GM12878 (cell line): ENCODE measurements at regions not wholly inside any gene's neighbourhood (a gene's known extent, or its start where the extent isn't known, plus 50 kb on each side); places are given as distances from the start of the nearest gene placed in this dataset.

Experiments used
- ATAC-seq: fragments of 200-7000 bp; cut with Tn5 transposase; 3 replicates; pipeline ENCODE4 v1.9.1; 2020; ENCODE audit warnings: mild to moderate bottlenecking, moderate library complexity
- BruUV-seq: library from RNA; stranded (reverse); fragments of 400-500 nt; replicated peaks from 2 replicates; lab custom pipeline; 2021; lab: Mats Ljungman, UMichigan
- CTCF ChIA-PET: fragments of 300-600 bp; sonication (Branson Sonifier 250); formaldehyde crosslinking; extraction: SDS; loops from one replicate; lab custom pipeline; 2021; ENCODE audit warnings: inconsistent platforms; lab: Yijun Ruan, JAX
- POLR2A ChIA-PET: fragments of 350-600 bp; formaldehyde crosslinking; extraction: SDS; loops from one replicate; lab custom pipeline; 2021; ENCODE audit warnings: inconsistent platforms; lab: Charles Lee
- RAD21 ChIA-PET: fragments of 300-600 bp; sonication (Branson Sonifier 250); formaldehyde crosslinking; loops from one replicate; lab custom pipeline; 2023; ENCODE audit warnings: antibody characterized with exemption; ENCODE audit not compliant: unreplicated experiment; lab: Charles Lee
- SMC1A ChIA-PET: fragments of 300-600 bp; sonication (Branson Sonifier 250); formaldehyde crosslinking; loops from one replicate; lab custom pipeline; 2023; ENCODE audit not compliant: unreplicated experiment, uncharacterized antibody; lab: Charles Lee
- DNase-seq: peaks from one replicate; pipeline ENCODE4 v3.0.0-alpha.2; 2011; ENCODE audit warnings: low read depth, low spot score
- FAIRE-seq: peaks from 3 replicates; lab custom pipeline; 2011; peaks lifted over from hg19 to GRCh38; lab: Jason Lieb, UNC
- H2AFZ ChIP-seq: 2 replicates; pipeline ENCODE4 v1.6.0; 2011; ENCODE audit warnings: low read depth, low read length, control low read depth; ENCODE audit not compliant: control insufficient read depth
- H3K27ac ChIP-seq: 2 replicates; pipeline ENCODE4 v1.5.1; 2011; ENCODE audit warnings: control low read depth; ENCODE audit not compliant: control insufficient read depth, insufficient read depth
- H3K27me3 ChIP-seq, 2 experiments: replicated peaks in 1 of 2; 2 replicates each; pipeline versions ENCODE4 v1.6.0 to v1.6.1; 2011; ENCODE audit warnings: low read length in 1 of 2; ENCODE audit not compliant: control insufficient read depth in 2 of 2, insufficient read depth in 2 of 2
- H3K36me3 ChIP-seq, 2 experiments: 2 replicates each; pipeline ENCODE4 v1.5.1; 2011; ENCODE audit warnings: low read length in 1 of 2; ENCODE audit not compliant: control insufficient read depth in 2 of 2, insufficient read depth in 2 of 2
- H3K4me1 ChIP-seq: 2 replicates; pipeline ENCODE4 v1.6.1; 2011; ENCODE audit warnings: mild to moderate bottlenecking, low read length, moderate library complexity, mixed read lengths; ENCODE audit not compliant: control insufficient read depth, insufficient read depth
- H3K4me2 ChIP-seq: 2 replicates; pipeline ENCODE4 v1.6.0; 2011; ENCODE audit warnings: control low read depth; ENCODE audit not compliant: control insufficient read depth, insufficient read depth
- H3K4me3 ChIP-seq: fragments of 200-600 bp; sonication (generic); 2 replicates; pipeline ENCODE4 v1.5.1; 2016
- H3K79me2 ChIP-seq: 2 replicates; pipeline ENCODE4 v1.6.0; 2011; ENCODE audit warnings: low read length; ENCODE audit not compliant: control insufficient read depth, insufficient read depth
- H3K9ac ChIP-seq: 2 replicates; pipeline ENCODE4 v1.8.0; 2011; ENCODE audit warnings: low read length, control low read depth, mixed read lengths; ENCODE audit not compliant: control insufficient read depth, insufficient read depth
- H3K9me3 ChIP-seq: replicated peaks from 3 replicates; pipeline ENCODE4 v1.5.1; 2011; ENCODE audit warnings: mild to moderate bottlenecking, low read length; ENCODE audit not compliant: control insufficient read depth, insufficient read depth
- H4K20me1 ChIP-seq: 2 replicates; pipeline ENCODE4 v1.6.0; 2011; ENCODE audit not compliant: control insufficient read depth, insufficient read depth
- EGR1 ChIP-seq, 2 experiments: IDR thresholded peaks; 1 replicate in 1 of 2; 2 replicates in 1 of 2; pipeline ENCODE4 v1.6.1; 2011 to 2012; ENCODE audit warnings: low read depth in 2 of 2, low read length in 2 of 2, borderline replicate concordance in 1 of 2, mild to moderate bottlenecking in 1 of 2, moderate library complexity in 1 of 2
- FOS ChIP-seq: IDR thresholded peaks from 3 replicates; pipeline ENCODE4 v1.6.1; 2011; ENCODE audit warnings: borderline replicate concordance; ENCODE audit not compliant: insufficient read length; ENCODE audit errors: extremely low read depth
- GATAD2B ChIP-seq: fragments of 450-650 bp; conservative IDR thresholded peaks from 2 replicates; pipeline ENCODE4 v1.6.1; 2017; ENCODE audit warnings: low read depth, mild to moderate bottlenecking, moderate library complexity
- SUZ12 ChIP-seq: fragments of 200-600 bp; sonication (generic); IDR thresholded peaks from one replicate; pipeline ENCODE4 v1.6.1; 2018; ENCODE audit warnings: antibody characterized with exemption, mild to moderate bottlenecking; ENCODE audit not compliant: unreplicated experiment
- TAF1 ChIP-seq: IDR thresholded peaks from 2 replicates; pipeline ENCODE4 v1.6.1; 2011; ENCODE audit warnings: mild to moderate bottlenecking, low read depth, low read length, borderline replicate concordance
- TCF7 ChIP-seq: IDR thresholded peaks from 2 replicates; pipeline ENCODE4 v1.6.1; 2014; ENCODE audit warnings: antibody characterized with exemption, borderline replicate concordance
- WGBS: methylation state at CpG from one replicate; pipeline ENCODE4 v1.1.6; 2016; ENCODE audit warnings: low lambda C conversion rate; ENCODE audit not compliant: insufficient replicate concordance, insufficient coverage; ENCODE audit errors: missing lambda C conversion rate; 5-methylcytosine and 5-hydroxymethylcytosine counted together
- in situ Hi-C: fragments of 300-500 bp; cut with MboI; formaldehyde crosslinking; loops from 9 replicates; pipeline ENCODE4 v1.14.3; 2018; ENCODE audit warnings: mixed read lengths
- intact Hi-C: fragments of 100-400 bp; cut with micrococcal nuclease; formaldehyde crosslinking; loops from one replicate; pipeline ENCODE4 v1.14.2; 2022; ENCODE audit not compliant: unreplicated experiment

- SMC1A ChIA-PET: no interaction called here
- Histone ChIP-seq H3K4me2 (no peak overlapping the region), H4K20me1 (no peaks in the 10 kb centered on the region), H3K36me3 (no peaks in the 10 kb centered on the region), H3K27ac (no peak overlapping the region), H3K79me2 (no peaks in the 10 kb centered on the region), H3K4me3 (no peak overlapping the region), H2AFZ (no peak overlapping the region), H3K4me1 (no peaks in the 10 kb centered on the region), H3K9me3 (no peaks in the 10 kb centered on the region), H3K9ac (no peak overlapping the region), H3K27me3 (no peaks in the 10 kb centered on the region; a peak in 2 of 4 replicates)
- intact Hi-C loops: no loop called here
- 17% methylated on average over 2 of the region's 2 CpGs for WGBS
- no peak for FAIRE-seq
- no TSS peak for BruUV-seq
- RAD21 ChIA-PET: no interaction called here
- CTCF ChIA-PET: no interaction called here
- in situ Hi-C loops: no loop called here
- no peak for DNase-seq
- no peak for ATAC-seq
- POLR2A ChIA-PET: no interaction called here
- no peak for TF ChIP-seq EGR1 (IDR thresholded peaks at IDR 0.05; ENCODE audit: borderline replicate concordance in 1 of 2, low read depth in 2 of 2, low read length in 2 of 2)
- TF ChIP-seq TCF7: no peak
- TF ChIP-seq SUZ12: no peak
These were observed 96.6 kb downstream of the CDC7 start for GRCh38 chr1:91597215-91597614.

GRCh38 chr1:91600431-91601337 is 100.0 kb downstream of the CDC7 start:
- in situ Hi-C loops: no loop called here
- POLR2A ChIA-PET: no interaction called here
- Histone ChIP-seq H3K9ac (no peak overlapping the region), H3K4me3 (no peak overlapping the region), H3K79me2 (no peaks in the 10 kb centered on the region), H3K4me1 (0 out of 2 replicates have a peak, but pooled peaks cover 6% of the 10 kb centered on the region), H3K9me3 (no peaks in the 10 kb centered on the region), H3K27me3 (no peaks in the 10 kb centered on the region; a peak in 1 of 4 replicates), H3K36me3 (no peaks in the 10 kb centered on the region), H3K27ac (no peak overlapping the region), H2AFZ (no peak overlapping the region), H3K4me2 (no peak overlapping the region), H4K20me1 (no peaks in the 10 kb centered on the region)
- WGBS: 49% methylated on average over 10 of the region's 11 CpGs
- BruUV-seq: no TSS peak
- DNase-seq (no peak), FAIRE-seq (no peak), ATAC-seq (no peak)
- intact Hi-C loops: no loop called here
- CTCF ChIA-PET: no interaction called here
- TF ChIP-seq TAF1: no peak
- no peak for TF ChIP-seq FOS
- no peak for TF ChIP-seq GATAD2B
- RAD21 ChIA-PET: no interaction called here
- SMC1A ChIA-PET: interaction anchor here (0.6 kb wide), 1 partner anchor 609 kb away, joined by 3 read pairs; no protein-coding TSS in a partner anchor
